GM23338 (cell line): ENCODE measurements at regions not wholly inside any gene's neighbourhood (a gene's known extent, or its start where the extent isn't known, plus 50 kb on each side); places are given as distances from the start of the nearest gene placed in this dataset.

Experiments
- ATAC-seq: fragments of 200-7000 bp; cut with Tn5 transposase; 3 replicates; pipeline ENCODE4 v1.9.1; 2020
- DNase-seq: peaks from one replicate; pipeline ENCODE4 v3.0.0-alpha.2; 2015; ENCODE audit warnings: low spot score
- H2AFZ ChIP-seq: fragments of 200-600 bp; sonication (generic); 2 replicates; pipeline ENCODE4 v1.8.0; 2016; ENCODE audit warnings: antibody characterized with exemption, mild to moderate bottlenecking, moderate library complexity
- H3F3A ChIP-seq: fragments of 200-600 bp; sonication (generic); replicated peaks from 2 replicates; pipeline ENCODE4 v1.8.0; 2017; ENCODE audit warnings: antibody characterized with exemption, mixed run types, low read depth
- H3K27ac ChIP-seq: fragments of 200-600 bp; sonication (generic); 2 replicates; pipeline ENCODE4 v1.6.1; 2016; ENCODE audit warnings: low read depth
- H3K27me3 ChIP-seq: fragments of 200-600 bp; sonication (generic); 2 replicates; pipeline ENCODE4 v1.8.0; 2016; ENCODE audit warnings: mild to moderate bottlenecking, mixed run types, moderate library complexity; ENCODE audit not compliant: insufficient read depth
- H3K36me3 ChIP-seq: fragments of 200-600 bp; sonication (generic); 2 replicates; pipeline ENCODE4 v1.8.0; 2016; ENCODE audit warnings: mild to moderate bottlenecking; ENCODE audit not compliant: insufficient read depth
- H3K4me1 ChIP-seq: fragments of 200-600 bp; sonication (generic); 2 replicates; pipeline ENCODE4 v1.8.0; 2016; ENCODE audit warnings: mild to moderate bottlenecking, moderate library complexity; ENCODE audit not compliant: insufficient read depth
- H3K4me2 ChIP-seq: fragments of 200-600 bp; sonication (generic); 2 replicates; pipeline ENCODE4 v1.7.1; 2017; ENCODE audit warnings: mixed run types
- H3K4me3 ChIP-seq: fragments of 200-600 bp; sonication (generic); 2 replicates; pipeline ENCODE4 v1.6.1; 2016; ENCODE audit warnings: mixed run types
- H3K79me2 ChIP-seq: fragments of 200-600 bp; sonication (generic); replicated peaks from 2 replicates; pipeline ENCODE4 v1.8.0; 2017; ENCODE audit warnings: mild to moderate bottlenecking; ENCODE audit not compliant: insufficient read depth
- H3K9me2 ChIP-seq: fragments of 200-600 bp; sonication (generic); 2 replicates; pipeline ENCODE4 v1.8.0; 2017; ENCODE audit not compliant: insufficient read depth
- H4K20me1 ChIP-seq: fragments of 200-600 bp; sonication (generic); replicated peaks from 2 replicates; pipeline ENCODE4 v1.8.0; 2017; ENCODE audit warnings: mild to moderate bottlenecking; ENCODE audit not compliant: insufficient read depth
- H3K27ac Mint-ChIP-seq: 2 replicates; pipeline ENCODE4 v1.8.0; 2020; ENCODE audit warnings: inconsistent platforms, mild to moderate bottlenecking, moderate library complexity, mixed read lengths
- H3K27me3 Mint-ChIP-seq: 3 replicates; pipeline ENCODE4 v1.8.0; 2022; ENCODE audit warnings: low read depth, mild to moderate bottlenecking, moderate library complexity, mixed read lengths, inconsistent platforms; ENCODE audit not compliant: insufficient read depth, poor library complexity
- H3K36me3 Mint-ChIP-seq: 3 replicates; pipeline ENCODE4 v1.8.0; 2021; ENCODE audit warnings: low read depth, mild to moderate bottlenecking, inconsistent platforms, moderate library complexity, mixed read lengths
- H3K4me1 Mint-ChIP-seq: 3 replicates; pipeline ENCODE4 v1.8.0; 2020; ENCODE audit warnings: mild to moderate bottlenecking, inconsistent platforms, mixed read lengths
- H3K4me3 Mint-ChIP-seq: 3 replicates; pipeline ENCODE4 v1.8.0; 2021; ENCODE audit warnings: moderate library complexity, mild to moderate bottlenecking, inconsistent platforms, mixed read lengths
- H3K9me3 Mint-ChIP-seq: 3 replicates; pipeline ENCODE4 v1.8.0; 2020; ENCODE audit warnings: moderate library complexity, mild to moderate bottlenecking, inconsistent platforms, mixed read lengths
- CREB1 ChIP-seq: fragments of 250-450 bp; sonication (Bioruptor Pico); IDR thresholded peaks from 2 replicates; pipeline ENCODE4 v1.5.0; 2020; ENCODE audit warnings: low read depth, mild to moderate bottlenecking, moderate library complexity
- EZH2phosphoT487 ChIP-seq: fragments of 200-600 bp; sonication (generic); IDR thresholded peaks from one replicate; pipeline ENCODE4 v1.8.1; 2018; ENCODE audit warnings: antibody characterized with exemption; ENCODE audit not compliant: unreplicated experiment
- JUNB ChIP-seq: IDR thresholded peaks from one replicate; pipeline ENCODE4 v1.6.1; 2016; ENCODE audit warnings: antibody characterized with exemption; ENCODE audit not compliant: unreplicated experiment
- NANOG ChIP-seq: IDR thresholded peaks from 2 replicates; pipeline ENCODE4 v1.6.1; 2016; ENCODE audit warnings: antibody characterized with exemption, borderline replicate concordance
- POLR2AphosphoS5 ChIP-seq: IDR thresholded peaks from 2 replicates; pipeline ENCODE4 v1.6.1; 2016; ENCODE audit warnings: antibody characterized with exemption, low read depth
- TF ChIP-seq, protein P1 (sequence below): fragments of 250-450 bp; sonication (Bioruptor Pico); IDR thresholded peaks from 2 replicates; pipeline ENCODE4 v1.5.0; 2020; ENCODE audit warnings: mild to moderate bottlenecking, moderate library complexity
- TF ChIP-seq, protein P2 (sequence below): IDR thresholded peaks from one replicate; pipeline ENCODE4 v1.6.1; 2018; ENCODE audit warnings: antibody characterized with exemption; ENCODE audit not compliant: unreplicated experiment
- TF ChIP-seq, protein P3 (sequence below), 2 experiments: fragments of 200-600 bp in 1 of 2; sonication (generic) in 1 of 2; conservative IDR thresholded peaks; 2 replicates each; pipeline versions ENCODE4 v1.5.1 to v1.6.1; 2016 to 2017; ENCODE audit warnings: antibody characterized with exemption in 2 of 2, low read depth in 2 of 2, mild to moderate bottlenecking in 2 of 2, moderate library complexity in 1 of 2

DNA sequence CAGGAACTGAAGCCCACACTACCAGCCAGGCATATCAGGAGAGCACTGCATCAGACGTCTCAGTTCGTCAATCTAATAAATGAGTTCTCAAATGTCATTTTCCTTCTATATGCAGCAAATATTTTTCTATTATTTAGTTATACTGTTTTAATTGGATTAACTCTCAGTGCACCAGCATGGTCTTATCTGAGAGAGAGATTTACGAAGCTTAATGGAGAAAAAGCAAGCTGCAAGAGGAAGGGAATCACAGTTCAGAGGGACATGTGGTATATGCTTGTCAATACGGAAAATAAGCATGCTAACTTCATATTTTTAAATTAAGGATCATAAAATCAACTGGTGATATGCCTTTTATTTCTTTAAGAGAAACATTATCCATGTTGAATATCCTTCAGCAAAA, 213.1 kb upstream of the NECTIN3 start:
- Histone ChIP-seq H3K4me1 (no peaks in the 10 kb centered on the region), H3K4me2 (no peak overlapping the region), H3K79me2 (no peaks in the 10 kb centered on the region), H4K20me1 (no peaks in the 10 kb centered on the region), H3K27me3 (no peaks in the 10 kb centered on the region), H3K27ac (no peak overlapping the region), H2AFZ (no peak overlapping the region), H3K4me3 (no peak overlapping the region), H3K36me3 (no peaks in the 10 kb centered on the region; the same call in 1 of the 2 replicates), H3F3A (no peaks in the 10 kb centered on the region), H3K9me2 (peaks cover 12% of the 10 kb centered on the region)
- H3K27ac Mint-ChIP-seq, result no peak overlapping the region
- no peaks in the 10 kb centered on the region for H3K4me1 Mint-ChIP-seq
- H3K4me3 Mint-ChIP-seq, result no peak overlapping the region
- TF ChIP-seq POLR2AphosphoS5 (no peak), JUNB (no peak), EZH2phosphoT487 (no peak)
- TF ChIP-seq, protein P1, sequence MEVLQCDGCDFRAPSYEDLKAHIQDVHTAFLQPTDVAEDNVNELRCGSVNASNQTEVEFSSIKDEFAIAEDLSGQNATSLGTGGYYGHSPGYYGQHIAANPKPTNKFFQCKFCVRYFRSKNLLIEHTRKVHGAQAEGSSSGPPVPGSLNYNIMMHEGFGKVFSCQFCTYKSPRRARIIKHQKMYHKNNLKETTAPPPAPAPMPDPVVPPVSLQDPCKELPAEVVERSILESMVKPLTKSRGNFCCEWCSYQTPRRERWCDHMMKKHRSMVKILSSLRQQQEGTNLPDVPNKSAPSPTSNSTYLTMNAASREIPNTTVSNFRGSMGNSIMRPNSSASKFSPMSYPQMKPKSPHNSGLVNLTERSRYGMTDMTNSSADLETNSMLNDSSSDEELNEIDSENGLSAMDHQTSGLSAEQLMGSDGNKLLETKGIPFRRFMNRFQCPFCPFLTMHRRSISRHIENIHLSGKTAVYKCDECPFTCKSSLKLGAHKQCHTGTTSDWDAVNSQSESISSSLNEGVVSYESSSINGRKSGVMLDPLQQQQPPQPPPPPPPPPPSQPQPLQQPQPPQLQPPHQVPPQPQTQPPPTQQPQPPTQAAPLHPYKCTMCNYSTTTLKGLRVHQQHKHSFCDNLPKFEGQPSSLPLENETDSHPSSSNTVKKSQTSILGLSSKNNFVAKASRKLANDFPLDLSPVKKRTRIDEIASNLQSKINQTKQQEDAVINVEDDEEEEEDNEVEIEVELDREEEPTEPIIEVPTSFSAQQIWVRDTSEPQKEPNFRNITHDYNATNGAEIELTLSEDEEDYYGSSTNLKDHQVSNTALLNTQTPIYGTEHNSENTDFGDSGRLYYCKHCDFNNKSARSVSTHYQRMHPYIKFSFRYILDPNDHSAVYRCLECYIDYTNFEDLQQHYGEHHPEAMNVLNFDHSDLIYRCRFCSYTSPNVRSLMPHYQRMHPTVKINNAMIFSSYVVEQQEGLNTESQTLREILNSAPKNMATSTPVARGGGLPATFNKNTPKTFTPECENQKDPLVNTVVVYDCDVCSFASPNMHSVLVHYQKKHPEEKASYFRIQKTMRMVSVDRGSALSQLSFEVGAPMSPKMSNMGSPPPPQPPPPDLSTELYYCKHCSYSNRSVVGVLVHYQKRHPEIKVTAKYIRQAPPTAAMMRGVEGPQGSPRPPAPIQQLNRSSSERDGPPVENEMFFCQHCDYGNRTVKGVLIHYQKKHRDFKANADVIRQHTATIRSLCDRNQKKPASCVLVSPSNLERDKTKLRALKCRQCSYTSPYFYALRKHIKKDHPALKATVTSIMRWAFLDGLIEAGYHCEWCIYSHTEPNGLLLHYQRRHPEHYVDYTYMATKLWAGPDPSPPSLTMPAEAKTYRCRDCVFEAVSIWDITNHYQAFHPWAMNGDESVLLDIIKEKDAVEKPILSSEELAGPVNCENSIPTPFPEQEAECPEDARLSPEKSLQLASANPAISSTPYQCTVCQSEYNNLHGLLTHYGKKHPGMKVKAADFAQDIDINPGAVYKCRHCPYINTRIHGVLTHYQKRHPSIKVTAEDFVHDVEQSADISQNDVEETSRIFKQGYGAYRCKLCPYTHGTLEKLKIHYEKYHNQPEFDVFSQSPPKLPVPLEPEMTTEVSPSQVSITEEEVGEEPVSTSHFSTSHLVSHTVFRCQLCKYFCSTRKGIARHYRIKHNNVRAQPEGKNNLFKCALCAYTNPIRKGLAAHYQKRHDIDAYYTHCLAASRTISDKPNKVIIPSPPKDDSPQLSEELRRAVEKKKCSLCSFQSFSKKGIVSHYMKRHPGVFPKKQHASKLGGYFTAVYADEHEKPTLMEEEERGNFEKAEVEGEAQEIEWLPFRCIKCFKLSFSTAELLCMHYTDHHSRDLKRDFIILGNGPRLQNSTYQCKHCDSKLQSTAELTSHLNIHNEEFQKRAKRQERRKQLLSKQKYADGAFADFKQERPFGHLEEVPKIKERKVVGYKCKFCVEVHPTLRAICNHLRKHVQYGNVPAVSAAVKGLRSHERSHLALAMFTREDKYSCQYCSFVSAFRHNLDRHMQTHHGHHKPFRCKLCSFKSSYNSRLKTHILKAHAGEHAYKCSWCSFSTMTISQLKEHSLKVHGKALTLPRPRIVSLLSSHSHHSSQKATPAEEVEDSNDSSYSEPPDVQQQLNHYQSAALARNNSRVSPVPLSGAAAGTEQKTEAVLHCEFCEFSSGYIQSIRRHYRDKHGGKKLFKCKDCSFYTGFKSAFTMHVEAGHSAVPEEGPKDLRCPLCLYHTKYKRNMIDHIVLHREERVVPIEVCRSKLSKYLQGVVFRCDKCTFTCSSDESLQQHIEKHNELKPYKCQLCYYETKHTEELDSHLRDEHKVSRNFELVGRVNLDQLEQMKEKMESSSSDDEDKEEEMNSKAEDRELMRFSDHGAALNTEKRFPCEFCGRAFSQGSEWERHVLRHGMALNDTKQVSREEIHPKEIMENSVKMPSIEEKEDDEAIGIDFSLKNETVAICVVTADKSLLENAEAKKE, result no peak
- H3K27me3 Mint-ChIP-seq, result no peaks in the 10 kb centered on the region
- H3K9me3 Mint-ChIP-seq, result no peaks in the 10 kb centered on the region
- DNase-seq (no peak), ATAC-seq (no peak)
- H3K36me3 Mint-ChIP-seq, result no peaks in the 10 kb centered on the region

DNA sequence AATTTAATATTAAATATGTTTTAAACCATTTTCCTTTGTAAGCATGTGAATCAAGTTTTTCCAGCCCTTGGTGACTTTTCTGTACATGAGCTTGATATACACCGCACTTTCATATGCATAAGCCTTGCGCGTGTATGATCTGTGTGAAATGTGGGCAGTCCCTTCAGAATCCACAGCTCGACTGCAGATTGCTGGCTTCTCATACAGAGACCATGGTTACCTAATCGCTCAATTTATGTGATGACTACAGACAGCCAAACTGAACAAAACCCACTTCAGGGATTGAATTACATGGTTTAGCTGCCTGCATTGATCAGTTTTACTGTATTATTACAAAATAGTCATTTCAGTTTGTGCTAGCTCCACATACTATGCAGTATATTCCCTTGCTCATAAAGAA, 212.3 kb upstream of the NECTIN3 start:
- peaks cover 18% of the 10 kb centered on the region for H3K9me2 ChIP-seq
- no peaks in the 10 kb centered on the region for H4K20me1 ChIP-seq
- Mint-ChIP-seq H3K4me1 (no peaks in the 10 kb centered on the region), H3K27ac (no peak overlapping the region), H3K4me3 (no peak overlapping the region), H3K27me3 (no peaks in the 10 kb centered on the region), H3K9me3 (no peaks in the 10 kb centered on the region), H3K36me3 (no peaks in the 10 kb centered on the region)
- no peak overlapping the region for H3K4me2 ChIP-seq
- no peak overlapping the region for H3K4me3 ChIP-seq
- no peaks in the 10 kb centered on the region for H3K27me3 ChIP-seq
- no peaks in the 10 kb centered on the region; the same call in 1 of the 2 replicates for H3K36me3 ChIP-seq
- 0 out of 2 replicates have a peak overlapping the region, but pooled peaks have one; percentile 19 for H2AFZ ChIP-seq
- H3K79me2 ChIP-seq, result no peaks in the 10 kb centered on the region
- H3K27ac ChIP-seq, result no peak overlapping the region
- no peak for DNase-seq
- H3K4me1 ChIP-seq, result no peaks in the 10 kb centered on the region
- TF ChIP-seq, protein P2, sequence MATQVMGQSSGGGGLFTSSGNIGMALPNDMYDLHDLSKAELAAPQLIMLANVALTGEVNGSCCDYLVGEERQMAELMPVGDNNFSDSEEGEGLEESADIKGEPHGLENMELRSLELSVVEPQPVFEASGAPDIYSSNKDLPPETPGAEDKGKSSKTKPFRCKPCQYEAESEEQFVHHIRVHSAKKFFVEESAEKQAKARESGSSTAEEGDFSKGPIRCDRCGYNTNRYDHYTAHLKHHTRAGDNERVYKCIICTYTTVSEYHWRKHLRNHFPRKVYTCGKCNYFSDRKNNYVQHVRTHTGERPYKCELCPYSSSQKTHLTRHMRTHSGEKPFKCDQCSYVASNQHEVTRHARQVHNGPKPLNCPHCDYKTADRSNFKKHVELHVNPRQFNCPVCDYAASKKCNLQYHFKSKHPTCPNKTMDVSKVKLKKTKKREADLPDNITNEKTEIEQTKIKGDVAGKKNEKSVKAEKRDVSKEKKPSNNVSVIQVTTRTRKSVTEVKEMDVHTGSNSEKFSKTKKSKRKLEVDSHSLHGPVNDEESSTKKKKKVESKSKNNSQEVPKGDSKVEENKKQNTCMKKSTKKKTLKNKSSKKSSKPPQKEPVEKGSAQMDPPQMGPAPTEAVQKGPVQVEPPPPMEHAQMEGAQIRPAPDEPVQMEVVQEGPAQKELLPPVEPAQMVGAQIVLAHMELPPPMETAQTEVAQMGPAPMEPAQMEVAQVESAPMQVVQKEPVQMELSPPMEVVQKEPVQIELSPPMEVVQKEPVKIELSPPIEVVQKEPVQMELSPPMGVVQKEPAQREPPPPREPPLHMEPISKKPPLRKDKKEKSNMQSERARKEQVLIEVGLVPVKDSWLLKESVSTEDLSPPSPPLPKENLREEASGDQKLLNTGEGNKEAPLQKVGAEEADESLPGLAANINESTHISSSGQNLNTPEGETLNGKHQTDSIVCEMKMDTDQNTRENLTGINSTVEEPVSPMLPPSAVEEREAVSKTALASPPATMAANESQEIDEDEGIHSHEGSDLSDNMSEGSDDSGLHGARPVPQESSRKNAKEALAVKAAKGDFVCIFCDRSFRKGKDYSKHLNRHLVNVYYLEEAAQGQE, result no peak
- no peak for TF ChIP-seq NANOG
- TF ChIP-seq, protein P3, sequence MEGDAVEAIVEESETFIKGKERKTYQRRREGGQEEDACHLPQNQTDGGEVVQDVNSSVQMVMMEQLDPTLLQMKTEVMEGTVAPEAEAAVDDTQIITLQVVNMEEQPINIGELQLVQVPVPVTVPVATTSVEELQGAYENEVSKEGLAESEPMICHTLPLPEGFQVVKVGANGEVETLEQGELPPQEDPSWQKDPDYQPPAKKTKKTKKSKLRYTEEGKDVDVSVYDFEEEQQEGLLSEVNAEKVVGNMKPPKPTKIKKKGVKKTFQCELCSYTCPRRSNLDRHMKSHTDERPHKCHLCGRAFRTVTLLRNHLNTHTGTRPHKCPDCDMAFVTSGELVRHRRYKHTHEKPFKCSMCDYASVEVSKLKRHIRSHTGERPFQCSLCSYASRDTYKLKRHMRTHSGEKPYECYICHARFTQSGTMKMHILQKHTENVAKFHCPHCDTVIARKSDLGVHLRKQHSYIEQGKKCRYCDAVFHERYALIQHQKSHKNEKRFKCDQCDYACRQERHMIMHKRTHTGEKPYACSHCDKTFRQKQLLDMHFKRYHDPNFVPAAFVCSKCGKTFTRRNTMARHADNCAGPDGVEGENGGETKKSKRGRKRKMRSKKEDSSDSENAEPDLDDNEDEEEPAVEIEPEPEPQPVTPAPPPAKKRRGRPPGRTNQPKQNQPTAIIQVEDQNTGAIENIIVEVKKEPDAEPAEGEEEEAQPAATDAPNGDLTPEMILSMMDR (conservative IDR thresholded peaks at IDR 0.05; ENCODE audit: low read depth in 2 of 2), result no peak
- no peak for TF ChIP-seq EZH2phosphoT487
- TF ChIP-seq JUNB, result no peak
- TF ChIP-seq CREB1 (CRISPR knock-in tag), result no peak
- TF ChIP-seq POLR2AphosphoS5, result no peak
- H3F3A ChIP-seq, result no peaks in the 10 kb centered on the region
- no peak for ATAC-seq
